GM12865 (cell line): ENCODE measurements at regions not wholly inside any gene's neighbourhood (a gene's known extent, or its start where the extent isn't known, plus 50 kb on each side); places are given as distances from the start of the nearest gene placed in this dataset.

ENCODE experiments used
- DNase-seq: peaks from one replicate; pipeline ENCODE4 v3.0.0; 2010; ENCODE audit warnings: low read depth
- H3K4me3 ChIP-seq: 2 replicates; pipeline ENCODE4 v1.5.1; 2011; ENCODE audit warnings: mild to moderate bottlenecking, low read depth, low read length, control low read depth
- TF ChIP-seq, protein P1 (sequence below): IDR thresholded peaks from 2 replicates; pipeline ENCODE4 v1.5.1; 2011; ENCODE audit warnings: low read length, control low read depth, low read depth, inconsistent platforms; ENCODE audit not compliant: insufficient read depth; ENCODE audit errors: missing control alignments

DNA sequence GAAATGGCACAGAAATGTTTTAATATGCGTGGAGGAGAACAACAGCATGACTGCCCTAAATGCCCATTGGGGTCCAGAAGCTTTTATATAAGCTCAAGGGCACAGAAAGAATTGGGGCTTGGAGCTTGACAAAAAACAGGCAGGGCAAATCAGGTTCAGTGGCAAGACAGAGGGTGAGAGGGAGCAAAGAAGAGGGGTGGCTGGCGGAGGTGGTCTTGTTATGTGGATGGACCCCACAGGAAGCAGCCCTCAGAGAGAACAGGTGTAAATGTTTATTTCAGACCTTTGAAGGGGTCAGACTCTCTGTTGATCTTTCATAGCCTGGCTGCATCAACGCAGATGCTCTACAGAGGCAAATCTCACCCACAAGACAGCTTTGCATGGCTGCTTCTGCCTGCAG, 213.1 kb upstream of the B3GAT1 start:
- H3K4me3 ChIP-seq, result no peak overlapping the region
- TF ChIP-seq, protein P1, sequence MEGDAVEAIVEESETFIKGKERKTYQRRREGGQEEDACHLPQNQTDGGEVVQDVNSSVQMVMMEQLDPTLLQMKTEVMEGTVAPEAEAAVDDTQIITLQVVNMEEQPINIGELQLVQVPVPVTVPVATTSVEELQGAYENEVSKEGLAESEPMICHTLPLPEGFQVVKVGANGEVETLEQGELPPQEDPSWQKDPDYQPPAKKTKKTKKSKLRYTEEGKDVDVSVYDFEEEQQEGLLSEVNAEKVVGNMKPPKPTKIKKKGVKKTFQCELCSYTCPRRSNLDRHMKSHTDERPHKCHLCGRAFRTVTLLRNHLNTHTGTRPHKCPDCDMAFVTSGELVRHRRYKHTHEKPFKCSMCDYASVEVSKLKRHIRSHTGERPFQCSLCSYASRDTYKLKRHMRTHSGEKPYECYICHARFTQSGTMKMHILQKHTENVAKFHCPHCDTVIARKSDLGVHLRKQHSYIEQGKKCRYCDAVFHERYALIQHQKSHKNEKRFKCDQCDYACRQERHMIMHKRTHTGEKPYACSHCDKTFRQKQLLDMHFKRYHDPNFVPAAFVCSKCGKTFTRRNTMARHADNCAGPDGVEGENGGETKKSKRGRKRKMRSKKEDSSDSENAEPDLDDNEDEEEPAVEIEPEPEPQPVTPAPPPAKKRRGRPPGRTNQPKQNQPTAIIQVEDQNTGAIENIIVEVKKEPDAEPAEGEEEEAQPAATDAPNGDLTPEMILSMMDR, result no peak
- DNase-seq, result no peak

DNA sequence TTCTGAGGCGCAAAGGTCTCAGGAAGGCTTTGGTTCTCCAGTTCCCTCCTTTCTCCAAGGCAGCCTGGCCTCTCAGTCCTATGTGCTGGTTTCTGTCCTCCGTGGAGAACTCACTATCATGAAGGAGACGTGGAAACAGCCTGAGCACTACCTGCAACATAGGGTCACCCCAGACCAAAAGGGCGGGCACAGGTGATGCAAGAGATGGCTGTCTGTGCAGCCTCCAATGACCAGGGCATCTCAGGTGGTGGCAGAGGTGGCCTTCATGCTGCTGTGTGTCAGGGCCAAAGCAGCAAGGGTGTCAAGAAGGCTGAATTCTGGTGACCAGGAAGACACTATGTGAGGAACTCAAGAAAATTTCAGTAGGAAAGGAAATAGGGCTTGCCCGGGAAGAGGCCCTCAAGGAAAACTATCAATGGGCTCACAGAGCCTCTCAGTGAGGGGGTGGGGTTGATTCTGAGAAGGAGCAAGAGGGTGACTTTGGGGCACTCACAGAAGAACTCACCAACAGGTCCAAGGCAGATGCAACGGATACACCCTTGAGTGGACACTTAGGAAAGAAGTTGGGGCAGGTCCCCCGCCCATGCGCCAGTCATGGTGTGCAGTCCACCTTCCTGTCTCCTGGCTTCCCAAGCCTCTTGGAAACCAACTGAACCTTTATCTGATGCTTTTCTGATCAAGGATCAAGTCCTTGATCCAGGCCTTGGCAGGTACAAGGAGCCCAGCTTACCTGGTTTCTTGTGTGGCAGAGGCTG, 212.3 kb upstream of the B3GAT1 start:
- TF ChIP-seq, protein P1, result no peak
- DNase-seq, result no peak

DNA sequence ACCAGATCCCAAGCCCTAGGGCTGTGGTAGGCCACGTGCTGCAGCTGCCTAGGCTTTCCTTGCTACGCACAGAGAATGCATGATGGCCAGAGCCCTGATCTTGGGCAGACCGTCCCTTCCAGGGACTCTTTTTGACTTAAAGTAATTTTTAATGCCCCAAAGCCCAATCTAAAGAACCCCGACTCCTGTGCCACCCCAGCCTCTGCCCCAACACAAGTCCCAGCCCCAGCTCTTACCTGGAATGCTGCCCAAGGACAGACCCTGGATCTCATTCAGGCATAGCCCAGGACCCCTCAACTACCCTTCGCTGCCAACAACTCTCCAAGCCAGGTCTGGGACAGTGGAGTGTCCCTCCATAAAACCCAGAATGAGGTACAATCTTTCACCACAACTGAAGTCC, 211.7 kb upstream of the B3GAT1 start:
- TF ChIP-seq, protein P1, result no peak
- no peak for DNase-seq
- H3K4me3 ChIP-seq, result no peak overlapping the region

More for the DNA sequence above, 212.3 kb upstream of the B3GAT1 start:
- no peak overlapping the region for H3K4me3 ChIP-seq

DNA sequence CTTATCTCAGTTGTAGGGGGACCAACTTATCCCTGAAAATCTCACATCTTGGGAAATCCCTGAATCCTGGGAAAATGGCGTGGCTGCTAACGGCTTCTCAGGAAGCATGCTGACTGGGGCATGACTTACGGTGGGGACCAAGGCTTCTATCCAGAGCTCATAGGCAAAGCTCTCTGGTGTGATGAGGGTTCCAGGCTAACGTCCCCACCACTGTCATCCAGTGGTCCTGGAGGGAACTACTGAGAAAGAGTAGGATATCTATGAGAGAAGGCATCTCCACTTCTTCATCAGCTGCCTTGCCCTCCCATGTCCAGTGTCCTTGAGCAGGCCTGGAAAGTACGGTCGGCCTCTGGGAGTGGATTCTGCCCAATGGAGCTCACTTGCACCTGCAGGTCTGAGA, 210.4 kb upstream of the B3GAT1 start:
- TF ChIP-seq, protein P1, result no peak
- DNase-seq, result no peak
- no peak overlapping the region for H3K4me3 ChIP-seq

DNA sequence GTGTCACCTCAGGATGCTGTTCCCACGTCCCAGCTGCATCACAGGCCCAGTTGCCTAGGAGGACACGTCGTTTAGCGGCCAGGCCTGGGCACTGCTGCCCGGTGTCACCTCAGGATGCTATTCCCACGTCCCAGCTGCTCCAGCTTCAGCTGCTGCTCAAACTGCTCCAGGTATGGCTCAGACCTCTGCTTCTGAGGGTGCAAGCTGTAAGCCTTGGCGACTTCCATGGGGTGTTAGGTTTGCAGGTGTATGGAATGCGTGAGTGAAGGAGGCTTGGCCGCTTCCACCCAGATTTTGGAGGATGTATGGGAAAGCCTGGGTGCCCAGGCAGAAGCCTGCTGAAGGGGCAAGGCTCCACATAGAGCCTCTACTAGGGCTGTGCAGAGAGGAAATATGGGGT, 205.3 kb upstream of the B3GAT1 start:
- no peak overlapping the region for H3K4me3 ChIP-seq
- TF ChIP-seq, protein P1, result no peak
- DNase-seq, result no peak

DNA sequence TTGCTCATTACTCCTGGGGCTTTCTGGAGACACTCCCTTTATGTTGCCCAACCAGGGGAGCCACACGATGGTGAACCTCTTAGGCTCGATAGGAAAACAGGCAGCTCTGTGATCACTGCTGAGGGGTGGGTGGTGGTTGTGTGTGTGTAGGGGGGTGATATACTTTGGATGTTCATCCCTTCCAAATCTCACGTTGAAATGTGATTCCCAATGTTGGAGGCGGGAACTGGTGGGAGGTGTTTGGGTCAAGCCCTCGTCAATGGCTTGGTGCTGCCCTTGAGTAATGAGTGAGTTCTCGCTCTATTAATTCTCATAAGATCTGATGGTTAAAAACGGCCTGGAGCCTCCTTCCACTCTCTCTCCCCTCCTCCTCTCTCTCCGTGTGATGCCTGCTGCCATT, 204.0 kb upstream of the B3GAT1 start:
- H3K4me3 ChIP-seq, result no peak overlapping the region
- DNase-seq, result no peak
- TF ChIP-seq, protein P1, result no peak
